Endodermal cell (in vitro differentiated cells): ENCODE measurements at regions not wholly inside any gene's neighbourhood (a gene's known extent, or its start where the extent isn't known, plus 50 kb on each side); places are given as distances from the start of the nearest gene placed in this dataset.

Experiments used
- DNase-seq: peaks from one replicate; pipeline ENCODE4 v3.0.0-alpha.2; 2017
- H3K27ac ChIP-seq: 2 replicates; pipeline ENCODE4 v1.5.1; 2013; ENCODE audit warnings: mild to moderate bottlenecking, low read depth, low read length, moderate library complexity
- H3K27me3 ChIP-seq: 2 replicates; pipeline ENCODE4 v1.6.1; 2013; ENCODE audit warnings: mild to moderate bottlenecking, low read length, moderate library complexity; ENCODE audit not compliant: insufficient read depth, control insufficient read depth, poor library complexity, severe bottlenecking
- H3K36me3 ChIP-seq: 2 replicates; pipeline ENCODE4 v1.7.0; 2013; ENCODE audit warnings: mild to moderate bottlenecking, low read length, moderate library complexity; ENCODE audit not compliant: control insufficient read depth, insufficient read depth
- H3K4me1 ChIP-seq: one replicate; pipeline ENCODE4 v1.7.0; 2013; ENCODE audit warnings: low read length; ENCODE audit not compliant: control insufficient read depth, insufficient read depth
- H3K4me3 ChIP-seq: 2 replicates; pipeline ENCODE4 v1.5.1; 2013; ENCODE audit warnings: mild to moderate bottlenecking, low read length, moderate library complexity
- H3K9ac ChIP-seq: 2 replicates; pipeline ENCODE4 v1.6.1; 2013; ENCODE audit warnings: mild to moderate bottlenecking, low read length, moderate library complexity; ENCODE audit not compliant: poor library complexity, severe bottlenecking; ENCODE audit errors: extremely low read depth
- H3K9me3 ChIP-seq: 2 replicates; pipeline ENCODE4 v1.6.1; 2013; ENCODE audit warnings: mild to moderate bottlenecking, low read length, moderate library complexity; ENCODE audit not compliant: control insufficient read depth
- H3K27ac Mint-ChIP-seq: 2 replicates; pipeline ENCODE4 v1.8.0; 2020; ENCODE audit warnings: mixed read lengths
- H3K27me3 Mint-ChIP-seq: 2 replicates; pipeline ENCODE4 v1.8.0; 2021; ENCODE audit warnings: mild to moderate bottlenecking, mixed read lengths; ENCODE audit not compliant: insufficient read depth
- H3K36me3 Mint-ChIP-seq: 2 replicates; pipeline ENCODE4 v1.8.0; 2020; ENCODE audit warnings: low read depth, mixed read lengths
- H3K4me1 Mint-ChIP-seq: 2 replicates; pipeline ENCODE4 v1.8.0; 2020; ENCODE audit warnings: mixed read lengths
- H3K4me3 Mint-ChIP-seq: 2 replicates; pipeline ENCODE4 v1.8.0; 2020; ENCODE audit warnings: mild to moderate bottlenecking, moderate library complexity, mixed read lengths
- H3K9me3 Mint-ChIP-seq: 2 replicates; pipeline ENCODE4 v1.8.0; 2020; ENCODE audit warnings: mild to moderate bottlenecking, mixed read lengths
- WGBS, 2 experiments: methylation state at CpG; one replicate each; pipeline versions ENCODE4 v1.1.5 to v1.1.7; 2013; ENCODE audit warnings: missing lambda C conversion rate in 2 of 2, mixed read lengths in 1 of 2; ENCODE audit not compliant: insufficient coverage in 1 of 2, insufficient read length in 1 of 2; 5-methylcytosine and 5-hydroxymethylcytosine counted together
- TF ChIP-seq, protein P1 (sequence below): fragments of 200-600 bp; sonication (generic); conservative IDR thresholded peaks from 2 replicates; pipeline ENCODE4 v1.5.0; 2021; ENCODE audit warnings: antibody characterized with exemption, mild to moderate bottlenecking

DNA sequence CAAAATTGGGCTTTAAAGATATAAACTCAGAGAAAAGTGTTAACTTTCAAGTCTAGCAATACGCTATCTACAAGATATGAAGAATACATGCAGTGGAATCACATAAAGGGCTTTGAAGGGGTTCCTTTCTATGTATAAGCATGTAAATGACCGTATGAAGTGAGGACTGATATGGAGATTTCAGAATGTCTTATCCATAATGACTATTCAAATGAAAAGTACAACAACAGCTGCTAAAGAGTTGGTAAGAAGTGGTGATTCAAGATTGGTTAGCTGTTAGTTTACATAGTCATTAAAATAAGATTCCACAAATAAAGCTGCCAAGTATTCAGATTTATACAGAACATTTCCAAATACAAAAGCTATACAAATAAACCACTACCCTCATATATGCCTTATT is 153.4 kb upstream of the STARD13 start:
- Histone ChIP-seq H3K27me3 (no peaks in the 10 kb centered on the region), H3K27ac (no peak overlapping the region), H3K9ac (no peak overlapping the region), H3K9me3 (no peaks in the 10 kb centered on the region), H3K36me3 (no peaks in the 10 kb centered on the region), H3K4me3 (no peak overlapping the region), H3K4me1 (no peaks in the 10 kb centered on the region)
- TF ChIP-seq, protein P1, sequence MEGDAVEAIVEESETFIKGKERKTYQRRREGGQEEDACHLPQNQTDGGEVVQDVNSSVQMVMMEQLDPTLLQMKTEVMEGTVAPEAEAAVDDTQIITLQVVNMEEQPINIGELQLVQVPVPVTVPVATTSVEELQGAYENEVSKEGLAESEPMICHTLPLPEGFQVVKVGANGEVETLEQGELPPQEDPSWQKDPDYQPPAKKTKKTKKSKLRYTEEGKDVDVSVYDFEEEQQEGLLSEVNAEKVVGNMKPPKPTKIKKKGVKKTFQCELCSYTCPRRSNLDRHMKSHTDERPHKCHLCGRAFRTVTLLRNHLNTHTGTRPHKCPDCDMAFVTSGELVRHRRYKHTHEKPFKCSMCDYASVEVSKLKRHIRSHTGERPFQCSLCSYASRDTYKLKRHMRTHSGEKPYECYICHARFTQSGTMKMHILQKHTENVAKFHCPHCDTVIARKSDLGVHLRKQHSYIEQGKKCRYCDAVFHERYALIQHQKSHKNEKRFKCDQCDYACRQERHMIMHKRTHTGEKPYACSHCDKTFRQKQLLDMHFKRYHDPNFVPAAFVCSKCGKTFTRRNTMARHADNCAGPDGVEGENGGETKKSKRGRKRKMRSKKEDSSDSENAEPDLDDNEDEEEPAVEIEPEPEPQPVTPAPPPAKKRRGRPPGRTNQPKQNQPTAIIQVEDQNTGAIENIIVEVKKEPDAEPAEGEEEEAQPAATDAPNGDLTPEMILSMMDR: no peak
- WGBS, 2 experiments: 88 to 100% methylated on average over 1 to 2 of the region's 2 CpGs
- Mint-ChIP-seq H3K4me1 (peaks cover 6% of the 10 kb centered on the region), H3K9me3 (peaks cover 4% of the 10 kb centered on the region), H3K27ac (no peak overlapping the region), H3K36me3 (no peaks in the 10 kb centered on the region), H3K4me3 (no peak overlapping the region), H3K27me3 (no peaks in the 10 kb centered on the region)
- DNase-seq: no peak

DNA sequence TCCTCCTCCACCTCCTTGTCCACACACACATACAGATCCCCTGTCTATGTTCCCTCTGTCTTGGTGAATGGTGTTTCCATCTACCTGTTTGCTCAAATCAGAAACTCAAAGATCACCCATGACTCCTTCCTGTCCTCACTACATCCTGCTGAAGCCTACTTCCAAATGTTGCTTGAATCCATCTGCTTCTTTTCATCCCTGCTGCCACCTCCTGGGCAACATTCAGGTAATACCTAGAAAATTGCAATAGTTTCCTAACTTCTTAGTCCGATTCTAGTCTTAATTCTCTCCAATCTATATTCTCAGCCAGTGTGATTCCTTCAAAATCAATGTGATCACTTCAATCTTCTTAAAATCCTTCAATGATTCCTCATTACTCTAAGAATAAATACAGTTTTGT is 155.5 kb upstream of the STARD13 start:
- Histone ChIP-seq H3K27me3 (no peaks in the 10 kb centered on the region), H3K4me3 (no peak overlapping the region), H3K9ac (no peak overlapping the region), H3K4me1 (no peaks in the 10 kb centered on the region), H3K36me3 (no peaks in the 10 kb centered on the region), H3K27ac (no peak overlapping the region), H3K9me3 (no peaks in the 10 kb centered on the region)
- WGBS, 2 experiments: 73 to 86% methylated on average over 1 of the region's 1 CpG
- DNase-seq: peak; percentile 64
- peaks cover 6% of the 10 kb centered on the region for H3K4me1 Mint-ChIP-seq
- no peaks in the 10 kb centered on the region for H3K27me3 Mint-ChIP-seq
- no peaks in the 10 kb centered on the region for H3K36me3 Mint-ChIP-seq
- no peak overlapping the region for H3K4me3 Mint-ChIP-seq
- H3K9me3 Mint-ChIP-seq: peaks cover 4% of the 10 kb centered on the region
- H3K27ac Mint-ChIP-seq: no peak overlapping the region
- TF ChIP-seq, protein P1: peak; percentile 77

DNA sequence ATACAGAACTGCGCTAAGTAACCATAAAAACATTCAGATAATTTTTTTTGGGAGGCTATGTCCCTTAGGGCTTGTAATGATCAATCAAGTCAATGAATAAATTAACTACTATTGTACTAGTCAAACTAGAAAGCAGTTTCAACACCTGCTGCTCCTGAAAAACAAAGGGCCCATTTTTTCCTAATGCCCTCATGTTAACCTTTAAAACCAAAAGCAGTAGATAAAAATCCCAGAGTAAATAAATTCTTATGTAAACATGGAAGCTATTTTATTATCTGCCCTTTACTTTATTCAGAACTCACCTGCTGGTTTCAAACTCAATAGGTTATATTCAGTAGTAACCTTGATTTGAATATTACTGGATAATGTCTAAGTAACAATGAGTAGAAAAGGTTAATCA is 159.5 kb upstream of the STARD13 start:
- Histone ChIP-seq H3K9ac (no peak overlapping the region), H3K9me3 (no peaks in the 10 kb centered on the region), H3K4me3 (no peak overlapping the region), H3K27me3 (no peaks in the 10 kb centered on the region), H3K36me3 (no peaks in the 10 kb centered on the region), H3K27ac (no peak overlapping the region), H3K4me1 (no peaks in the 10 kb centered on the region)
- Mint-ChIP-seq H3K36me3 (no peaks in the 10 kb centered on the region), H3K4me1 (peaks cover 2% of the 10 kb centered on the region), H3K4me3 (no peak overlapping the region), H3K27ac (no peak overlapping the region), H3K9me3 (no peaks in the 10 kb centered on the region), H3K27me3 (no peaks in the 10 kb centered on the region)
- 100% methylated on average over 1 of the region's 1 CpG; no CpG with 5 or more reads in 1 of the 2 experiments for WGBS, 2 experiments
- DNase-seq: no peak
- TF ChIP-seq, protein P1: no peak
